HG03521 (cell line): ENCODE measurements at regions not wholly inside any gene's neighbourhood (a gene's known extent, or its start where the extent isn't known, plus 50 kb on each side); places are given as distances from the start of the nearest gene placed in this dataset.
"Not testable (repeated sequence)": the region's sequence is repeated elsewhere in the genome, so short reads cannot be mapped to it uniquely, and the experiment has no call there.

Experiments
- ATAC-seq: cut with Tn5 transposase; IDR thresholded peaks from one replicate; pipeline ENCODE4 v1.9.1; 2021; ENCODE audit warnings: mild to moderate bottlenecking, moderate library complexity; ENCODE audit not compliant: unreplicated experiment

DNA sequence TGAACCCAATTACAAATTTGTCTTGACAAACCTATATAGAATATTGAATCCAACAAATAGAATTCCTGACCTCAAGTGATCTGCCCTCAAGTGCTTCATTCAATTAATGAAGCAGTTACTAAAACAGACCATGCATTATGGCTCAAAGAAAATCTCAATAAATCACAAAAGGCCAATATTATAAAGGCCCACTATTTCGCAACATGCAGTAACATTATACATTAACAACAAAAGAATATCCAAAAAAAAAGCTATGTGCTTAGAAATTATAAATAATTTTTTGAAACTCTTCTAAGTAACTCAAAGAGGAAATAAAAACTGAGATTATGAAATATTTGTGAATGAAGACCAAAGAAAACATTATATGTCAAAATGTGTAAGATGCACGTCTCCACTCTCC, 177.7 kb downstream of the ZNF674 start:
- ATAC-seq = no peak

DNA sequence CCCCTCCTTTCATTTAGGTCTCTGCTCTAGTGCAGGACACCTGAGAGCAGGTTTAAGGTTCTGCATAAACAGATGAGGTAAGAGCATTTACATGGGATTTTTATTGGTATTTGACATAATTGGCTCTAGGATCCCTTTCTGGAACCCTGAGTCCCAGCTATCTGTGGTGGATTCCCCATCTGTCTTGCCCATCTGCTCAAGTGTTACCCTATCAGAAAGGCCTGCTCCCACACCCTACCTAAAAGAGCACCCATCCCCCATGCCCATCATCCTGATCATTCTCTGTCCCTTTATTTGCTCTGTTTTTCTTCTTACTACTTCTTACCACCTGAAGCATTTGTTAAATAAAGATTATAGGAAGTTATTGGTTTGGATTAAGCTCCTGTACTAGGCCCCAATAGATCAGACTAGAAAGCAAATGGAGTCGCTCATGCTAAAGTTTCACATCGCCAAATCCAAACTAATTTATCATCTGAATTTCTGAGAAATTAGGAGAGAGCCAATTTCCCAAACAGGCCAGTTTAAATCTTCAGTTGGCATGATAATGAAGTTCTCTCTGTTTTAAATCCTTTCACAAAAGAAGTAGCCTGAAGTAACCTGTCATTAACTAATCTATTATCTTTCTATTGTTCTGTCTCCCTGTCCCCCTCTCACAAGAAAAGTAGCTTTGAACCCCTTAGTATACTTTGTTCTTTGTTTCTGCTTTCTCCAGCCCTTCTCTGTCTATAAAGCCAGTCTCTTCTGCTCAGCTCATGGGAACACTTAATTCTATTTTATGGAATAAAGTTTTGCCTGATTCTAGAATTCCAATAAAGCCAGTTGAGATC, 178.6 kb downstream of the ZNF674 start:
- no peak for ATAC-seq

DNA sequence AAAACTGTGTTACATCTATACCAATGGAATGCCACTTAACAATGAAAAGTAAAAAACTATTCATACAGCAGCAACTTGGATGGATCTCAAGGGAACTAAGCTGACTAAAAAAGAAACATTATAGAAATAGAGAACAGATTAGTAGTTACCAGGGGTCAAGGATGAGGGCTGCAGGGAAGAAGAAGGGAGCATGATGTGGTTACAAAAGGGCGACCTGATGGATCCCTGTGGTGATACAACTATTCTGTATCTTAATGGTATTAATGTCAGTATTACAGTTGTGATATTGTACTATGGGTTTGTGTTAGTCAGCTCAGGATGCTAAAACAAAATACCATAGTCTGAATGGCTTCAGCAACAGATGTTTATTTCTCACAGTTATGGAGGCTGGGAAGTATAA, 190.7 kb downstream of the ZNF674 start:
- no peak for ATAC-seq

DNA sequence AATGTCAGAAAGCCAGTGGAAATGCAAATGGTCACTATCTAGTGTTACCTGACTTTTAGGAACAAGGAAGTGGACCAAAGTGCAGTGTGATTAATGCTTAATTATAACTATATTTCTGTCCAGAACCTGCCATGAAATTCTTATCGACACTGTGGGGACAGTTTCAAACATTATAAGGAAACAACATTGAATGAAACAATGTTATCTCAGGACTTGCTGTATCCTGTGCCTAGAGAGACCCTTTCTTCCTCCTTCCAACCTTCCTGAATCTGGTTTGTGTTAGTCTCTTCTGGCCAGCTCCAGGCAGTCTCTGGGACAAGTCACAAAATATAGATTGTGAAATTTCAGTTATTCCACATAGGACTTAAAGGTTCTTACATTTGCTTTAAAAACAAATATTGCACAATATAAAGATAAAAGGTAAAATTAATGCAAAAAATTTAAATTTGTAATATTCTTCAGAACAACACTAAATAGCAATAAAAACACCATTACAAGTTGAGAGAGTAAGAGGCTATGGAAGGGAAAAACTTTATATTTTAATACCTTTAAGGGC, 203.4 kb downstream of the ZNF674 start:
- ATAC-seq = no peak

DNA sequence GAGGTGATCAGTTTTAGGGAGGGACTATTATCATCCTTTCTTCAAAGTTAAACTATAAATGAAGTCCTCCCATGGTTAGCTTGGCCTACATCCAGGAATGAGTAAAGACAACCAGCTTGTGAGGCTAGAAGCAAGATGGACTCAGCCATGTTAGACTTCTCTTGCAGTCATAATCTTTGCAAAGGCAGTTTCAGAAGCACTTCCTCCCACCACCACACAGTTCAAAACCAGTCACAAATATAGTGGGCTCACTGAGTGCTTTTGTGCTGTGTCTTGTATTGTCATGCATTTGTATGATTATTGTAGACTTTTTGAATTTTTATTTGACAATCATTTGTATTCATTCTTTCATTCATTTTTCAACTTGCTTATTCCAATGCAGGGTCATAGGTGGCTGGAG, 204.5 kb downstream of the ZNF674 start:
- no peak for ATAC-seq

DNA sequence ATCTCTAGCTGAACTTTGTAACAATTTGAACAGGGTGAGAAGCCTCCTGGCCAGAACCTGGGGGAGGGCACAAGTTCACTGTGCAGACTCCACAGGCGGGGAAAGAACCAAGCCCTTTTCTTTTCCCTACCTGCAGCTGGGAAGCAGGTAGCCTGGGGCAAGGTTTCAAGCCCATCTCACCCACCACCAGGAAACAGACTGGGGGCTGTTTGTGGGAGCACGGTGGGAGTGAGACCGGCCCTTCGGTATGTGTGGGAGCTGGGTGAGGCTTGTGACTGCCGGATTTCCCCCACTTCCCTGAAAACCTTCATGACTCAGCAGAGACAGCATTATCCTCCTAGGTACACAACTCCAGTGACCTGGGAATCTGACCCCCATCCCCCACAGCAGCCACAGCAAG, 211.7 kb downstream of the ZNF674 start:
- no peak for ATAC-seq

DNA sequence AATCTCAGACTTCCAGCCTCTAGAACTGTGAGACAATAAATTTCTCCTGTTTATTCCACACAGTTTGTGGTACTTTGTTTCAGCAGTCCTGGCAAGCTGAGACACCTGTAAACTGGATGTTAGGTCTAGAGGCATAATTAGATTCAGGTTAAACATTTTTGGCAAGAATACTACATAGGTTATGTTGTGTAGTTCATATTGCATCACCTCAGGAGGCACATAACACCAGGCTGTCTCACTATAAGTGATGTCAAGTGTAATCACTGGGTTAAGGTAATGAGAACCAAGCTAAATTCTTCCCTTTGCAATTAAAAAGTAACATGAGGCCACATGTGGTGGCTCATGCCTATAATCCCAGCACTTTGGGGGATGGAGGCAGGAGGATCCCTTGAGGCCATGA, 214.2 kb downstream of the ZNF674 start:
- no peak for ATAC-seq

DNA sequence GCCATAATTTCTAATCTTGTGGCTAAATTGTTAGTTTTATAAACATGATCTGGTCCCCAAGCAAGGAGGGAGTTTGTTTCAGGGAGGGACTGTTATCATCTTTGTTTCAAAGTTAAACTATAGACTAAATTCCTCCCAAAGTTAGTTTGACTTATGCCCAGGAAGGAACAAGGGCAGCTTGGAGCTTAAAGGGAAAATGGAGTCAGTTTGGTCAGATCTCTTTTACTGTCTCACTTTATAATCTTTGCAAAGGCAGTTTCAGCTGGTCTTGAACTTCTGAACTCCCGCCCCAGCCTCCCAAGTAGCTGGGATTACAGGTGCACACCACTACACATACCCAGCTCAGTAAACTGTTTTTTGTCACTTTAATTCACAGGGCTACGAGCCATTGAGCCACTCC, 214.7 kb downstream of the ZNF674 start:
- ATAC-seq = no peak

DNA sequence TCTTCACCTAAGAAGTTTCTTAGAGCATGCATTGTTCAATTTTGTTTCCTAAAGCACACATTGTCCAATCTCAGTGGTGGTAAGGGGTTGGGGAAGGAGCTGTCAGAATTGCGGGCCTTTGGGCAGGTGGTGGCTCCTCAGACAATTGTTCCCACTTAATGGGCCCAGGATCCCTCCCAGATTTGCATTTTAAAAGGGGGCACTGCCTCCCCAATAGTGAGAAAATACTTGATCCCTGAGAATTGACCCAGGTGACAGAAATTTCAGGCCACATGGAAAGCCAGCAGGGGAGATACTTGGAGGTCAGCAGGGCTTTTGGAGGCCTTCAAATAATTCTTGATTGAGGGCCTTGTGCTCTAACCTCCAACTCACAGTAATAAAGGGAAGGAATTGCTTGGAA, 217.1 kb downstream of the ZNF674 start:
- ATAC-seq = no peak

DNA sequence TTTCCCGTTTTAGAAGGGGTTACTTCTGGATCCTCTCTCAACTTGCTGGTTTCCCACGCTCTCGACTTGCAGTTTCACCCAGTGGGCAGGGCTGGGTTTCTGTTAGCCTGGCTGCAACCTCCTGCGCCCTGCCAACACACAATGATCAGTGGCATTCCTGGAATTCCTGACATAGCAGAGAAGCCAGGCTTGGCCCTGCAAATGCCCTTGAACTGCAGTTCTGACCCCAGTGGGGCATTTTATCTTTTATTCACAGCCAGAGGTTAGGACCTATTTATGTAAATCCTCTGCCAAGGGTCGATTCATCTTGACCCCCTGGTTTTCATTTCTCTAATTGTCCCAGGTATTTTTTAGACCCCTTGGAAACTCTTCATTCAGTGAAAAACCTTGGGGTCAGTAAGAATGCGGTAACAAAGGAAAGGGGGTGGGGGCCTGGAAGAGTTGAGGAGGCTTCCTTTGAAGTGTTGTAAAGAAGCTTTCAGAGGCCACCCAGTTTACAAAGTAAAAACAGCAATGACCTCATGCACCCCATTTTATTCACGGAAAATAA, 217.6 kb downstream of the ZNF674 start:
- ATAC-seq = no peak

DNA sequence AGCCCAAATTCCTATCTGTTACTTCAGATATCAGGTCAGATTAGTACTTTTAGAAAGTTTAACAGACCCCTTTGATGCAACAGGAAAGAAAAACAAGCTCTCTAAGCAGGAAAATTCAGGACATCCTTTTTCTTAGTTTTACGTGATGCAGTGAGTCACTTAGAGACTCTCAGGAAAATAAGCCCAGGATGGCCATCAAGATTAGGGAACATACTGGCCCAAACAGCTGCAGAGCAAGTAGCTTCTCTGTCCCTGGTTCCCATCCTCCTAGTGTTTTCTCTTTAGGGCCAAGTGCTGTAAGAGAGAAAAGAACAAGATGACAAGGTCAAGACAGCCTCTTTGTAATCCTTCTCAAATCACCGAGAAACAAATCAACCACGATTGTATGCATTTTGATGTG, 219.1 kb downstream of the ZNF674 start:
- no peak for ATAC-seq

DNA sequence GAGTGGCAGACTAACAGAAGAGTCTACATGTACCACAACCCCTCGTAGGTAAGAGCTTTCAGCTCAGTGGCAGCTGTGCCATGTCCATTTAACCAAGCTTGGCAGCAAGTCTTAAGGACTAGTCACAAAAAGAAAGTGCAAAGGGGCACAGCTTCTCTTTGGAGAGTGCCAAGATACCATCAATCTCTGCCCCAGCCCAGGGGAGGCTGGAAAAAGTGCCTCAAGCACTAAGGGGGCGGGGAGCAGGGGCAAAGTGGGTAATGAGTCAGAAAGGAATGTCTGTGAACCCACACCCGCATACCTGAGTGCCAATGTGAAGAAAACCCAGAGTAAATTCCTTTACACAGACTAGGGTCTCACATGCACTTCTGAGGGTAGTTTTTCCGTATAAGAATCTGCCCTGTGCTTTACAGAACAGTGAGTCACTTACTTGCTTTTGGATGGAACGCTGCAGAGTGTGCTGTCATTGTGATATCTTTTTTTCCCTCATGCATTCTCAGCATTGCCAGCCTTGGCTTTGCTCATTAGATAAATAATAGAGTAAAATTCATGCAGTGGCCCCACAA, 219.8 kb downstream of the ZNF674 start:
- ATAC-seq = no peak

DNA sequence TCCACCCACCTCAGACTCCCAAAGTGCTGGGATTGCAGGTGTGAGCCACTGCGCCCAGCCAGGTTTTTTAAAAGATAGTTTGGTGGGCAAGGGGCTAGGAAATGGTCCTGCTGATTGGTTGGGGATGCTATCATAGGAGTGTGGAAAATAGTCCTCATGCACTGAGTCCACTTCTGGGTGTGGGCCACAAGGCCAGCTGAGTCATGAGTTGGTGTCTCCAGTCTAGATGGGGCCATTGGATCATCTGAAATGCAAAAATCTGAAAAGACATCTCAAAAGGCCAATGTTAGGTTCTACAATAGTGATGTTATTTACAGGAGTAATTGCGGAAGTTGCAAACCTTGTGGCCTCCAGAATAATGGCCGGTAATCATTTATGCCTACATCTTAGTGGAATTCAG, 221.1 kb downstream of the ZNF674 start:
- no peak for ATAC-seq

DNA sequence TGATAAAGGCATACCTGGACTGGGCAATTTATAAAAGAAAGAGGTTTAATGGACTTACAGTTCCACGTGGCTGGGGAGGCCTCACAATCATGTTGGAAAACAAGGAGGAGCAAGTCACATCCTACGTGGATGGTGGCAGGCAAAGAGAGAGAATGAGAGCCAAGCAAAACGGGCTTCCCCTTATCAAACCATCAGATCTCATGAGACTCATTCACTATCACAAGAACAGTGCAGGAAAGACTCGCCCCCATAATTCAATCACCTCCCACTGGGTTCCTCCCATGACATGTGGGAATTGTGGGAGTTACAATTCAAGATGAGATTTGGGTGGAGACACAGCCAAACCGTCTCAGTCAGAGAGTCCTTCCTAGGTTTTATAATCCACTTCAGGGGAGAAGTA, 222.3 kb downstream of the ZNF674 start:
- not testable (repeated sequence) for ATAC-seq

DNA sequence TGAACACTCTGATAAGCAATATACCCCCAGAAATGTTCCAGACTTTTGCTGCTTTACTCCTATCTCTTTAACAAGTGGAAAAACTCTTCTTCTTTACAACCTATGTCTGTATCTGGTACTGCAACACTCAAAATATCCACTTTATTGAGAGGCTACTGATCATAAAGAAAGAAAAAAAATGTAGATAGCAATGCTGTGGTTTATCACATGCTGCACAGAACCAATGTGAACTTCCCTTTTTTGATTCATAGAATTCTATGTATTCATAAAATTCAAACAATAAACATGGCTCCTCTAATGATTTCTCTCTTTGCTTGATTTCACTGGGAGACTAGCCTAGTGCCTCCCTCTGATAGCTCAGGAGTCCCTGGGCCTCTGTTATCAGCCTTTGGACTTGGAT, 223.5 kb downstream of the ZNF674 start:
- no peak for ATAC-seq

DNA sequence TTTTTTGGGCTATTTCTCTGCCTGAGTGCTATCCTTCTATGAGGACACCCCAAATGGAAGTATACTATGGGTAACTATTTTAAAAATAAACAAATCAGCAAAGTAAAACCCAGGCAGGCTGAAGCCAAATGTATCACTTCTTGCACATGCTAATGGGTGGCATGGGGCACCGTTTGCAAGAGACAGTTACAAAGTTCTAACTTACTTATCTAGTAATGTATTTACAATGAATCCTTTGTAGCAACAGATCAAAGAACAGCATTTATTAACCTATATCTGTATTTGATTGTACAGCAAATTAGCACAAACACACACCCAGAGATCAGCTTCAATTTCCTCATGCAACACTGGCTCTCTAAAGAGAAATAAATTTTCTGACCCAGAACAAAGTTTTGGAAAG, 225.5 kb downstream of the ZNF674 start:
- no peak for ATAC-seq

DNA sequence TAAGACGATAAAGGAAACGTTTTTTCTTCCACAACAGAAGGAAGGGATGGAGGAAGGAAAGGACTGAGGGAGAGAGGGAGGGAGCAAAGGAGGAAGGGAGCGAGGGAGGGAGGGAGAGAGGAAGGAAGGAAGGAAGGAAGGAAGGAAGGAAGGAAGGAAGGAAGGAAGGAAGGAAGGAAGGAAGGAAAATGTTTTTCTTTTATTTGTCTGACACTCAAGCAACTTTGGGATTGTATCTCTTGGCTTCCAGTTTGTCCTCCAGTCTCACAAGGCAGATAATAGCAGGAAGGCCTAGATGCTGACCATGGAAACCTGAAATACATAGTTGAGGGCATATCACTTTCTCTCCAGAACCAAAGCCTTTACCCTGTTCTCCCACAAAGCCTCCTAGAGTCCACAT, 226.7 kb downstream of the ZNF674 start:
- ATAC-seq = no peak

DNA sequence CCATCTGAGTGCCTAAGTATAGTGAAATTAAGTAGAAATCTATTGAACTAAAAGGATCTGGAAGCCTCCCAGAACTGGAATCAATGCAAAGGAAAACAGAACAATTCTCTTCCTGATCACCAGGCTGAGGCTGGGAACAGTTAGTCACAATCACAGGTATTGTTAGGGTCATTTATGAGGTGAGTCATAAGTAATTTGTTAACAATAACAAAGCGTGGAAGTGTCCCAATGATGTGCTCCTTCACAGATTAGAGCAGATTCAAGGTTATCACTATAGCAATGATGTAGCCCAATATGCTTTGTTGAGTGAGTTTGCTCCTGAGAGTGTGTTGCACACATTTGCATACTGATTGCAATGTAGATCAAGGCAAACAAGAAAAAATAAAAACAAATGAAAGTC, 228.1 kb downstream of the ZNF674 start:
- no peak for ATAC-seq

DNA sequence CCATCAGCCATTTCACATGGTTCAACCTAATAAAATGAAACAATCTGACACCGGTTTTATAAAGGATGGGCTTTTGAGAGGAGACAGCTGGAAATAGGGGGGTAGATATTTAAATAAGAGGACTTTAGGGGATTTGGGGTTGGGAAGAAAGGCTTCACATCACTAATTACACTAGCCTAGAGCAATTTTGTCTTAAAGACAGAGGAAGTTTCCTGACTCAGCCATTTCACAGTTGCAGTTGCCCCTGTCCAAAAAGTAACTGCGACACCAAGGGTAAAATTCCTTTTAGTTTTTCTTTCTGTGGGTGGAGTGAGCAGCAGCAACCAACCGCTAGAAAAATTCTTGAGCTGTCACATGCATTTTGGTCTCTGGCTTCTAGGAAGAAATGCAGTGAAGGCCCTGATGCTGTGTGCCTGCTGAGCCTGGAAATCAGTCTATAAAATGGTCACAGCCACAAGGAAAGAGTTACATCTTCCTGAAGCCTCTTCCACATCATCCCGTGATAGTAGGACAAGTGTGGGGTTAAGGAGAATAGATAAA, 233.6 kb downstream of the ZNF674 start:
- no peak for ATAC-seq

DNA sequence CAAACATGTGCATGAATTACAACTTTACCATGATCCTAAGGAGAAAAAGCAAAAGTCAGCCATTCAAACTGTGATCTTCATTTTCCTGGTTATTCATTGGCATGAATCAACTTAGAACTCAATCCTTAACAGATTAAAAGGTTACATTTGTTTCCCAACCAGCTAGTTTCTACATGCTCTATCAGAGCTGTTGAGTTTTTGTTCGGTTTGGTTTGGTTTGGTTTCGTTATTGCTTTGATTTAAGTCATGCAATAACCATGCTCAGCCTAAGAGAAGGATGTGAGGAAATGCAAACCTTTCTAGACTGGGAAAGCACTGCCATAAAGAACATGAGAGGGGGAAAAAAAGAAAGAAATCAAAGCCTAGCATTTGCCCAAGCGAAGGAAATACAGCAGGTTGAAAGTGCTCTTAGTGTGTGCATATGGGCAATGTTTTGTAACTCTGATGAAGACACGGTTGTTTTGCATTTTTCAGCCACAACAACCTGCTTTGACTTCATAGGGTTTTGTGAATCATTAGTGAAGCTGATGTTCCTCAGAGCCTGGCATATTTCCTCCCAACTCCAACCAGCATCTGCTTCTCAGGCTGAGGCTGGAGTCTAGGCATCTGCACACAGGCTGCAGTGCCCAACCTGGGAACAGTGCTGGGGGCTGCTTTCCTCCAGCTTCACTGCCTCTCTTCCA, 234.3 kb downstream of the ZNF674 start:
- no peak for ATAC-seq

DNA sequence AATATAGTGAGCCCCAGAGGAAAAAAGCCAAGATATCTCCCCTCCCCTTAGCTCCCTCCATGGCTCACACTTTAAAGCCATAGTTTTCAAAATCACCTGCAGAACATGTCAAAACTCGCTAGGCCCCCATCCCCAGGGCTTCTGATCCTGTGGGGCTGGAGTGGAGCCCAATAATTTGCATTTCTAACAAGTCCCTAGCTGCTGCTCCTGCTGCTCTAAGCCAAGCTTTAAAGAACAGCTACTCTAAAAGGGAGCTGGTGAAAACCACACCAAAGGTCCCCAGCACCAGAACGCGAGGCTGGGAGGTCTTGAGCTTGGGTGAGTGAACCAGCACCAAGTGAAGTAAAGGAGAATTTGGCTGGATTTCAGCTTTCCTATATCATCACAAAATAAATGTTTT, 237.1 kb downstream of the ZNF674 start:
- no peak for ATAC-seq
